ENCODE measurements at regions not wholly inside any gene's neighbourhood (a gene's known extent, or its start where the extent isn't known, plus 50 kb on each side); places are given as distances from the start of the nearest gene placed in this dataset.

DNA sequence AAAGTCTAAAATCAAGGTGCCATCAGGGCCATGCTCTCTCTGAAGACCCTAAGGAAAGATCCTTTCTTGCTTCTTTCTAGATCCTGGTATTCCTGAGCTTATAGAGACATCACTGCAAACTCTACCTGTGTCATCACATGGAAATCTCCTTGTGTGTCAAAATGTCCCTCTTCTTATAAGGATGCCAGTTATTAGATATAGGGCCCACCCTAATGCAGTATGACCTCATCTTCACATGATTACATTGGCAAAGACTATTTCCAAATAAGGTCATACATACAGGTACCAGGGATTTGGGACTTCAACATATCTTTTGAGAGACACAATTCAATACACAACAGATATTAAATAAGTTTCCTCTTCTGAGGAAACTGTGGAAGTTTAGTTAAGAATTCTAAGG, 123.9 kb downstream of the UNC5CL start:
- no peak for DNase-seq (ENCODE audit: extremely low read depth in 1 of 11, low read depth in 9 of 11, low spot score in 4 of 11)

DNA sequence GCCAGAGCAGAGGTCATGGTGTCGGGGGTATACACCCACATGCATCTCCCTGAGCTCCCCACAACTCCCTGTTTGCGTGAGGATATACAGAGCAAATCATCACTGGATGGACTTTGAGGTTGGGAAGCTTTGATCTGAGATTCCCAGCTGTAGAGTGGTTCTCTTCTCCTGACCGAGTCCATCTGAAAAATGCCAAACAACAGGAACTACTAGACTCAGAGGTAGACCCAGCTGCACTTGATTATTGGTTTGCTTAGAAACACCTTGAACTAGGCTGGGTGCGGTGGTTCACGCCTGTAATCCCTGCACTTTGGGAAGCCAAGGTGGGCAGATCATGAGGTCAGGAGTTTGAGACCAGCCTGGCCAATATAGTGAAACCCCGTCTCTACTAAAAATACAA, 125.0 kb downstream of the UNC5CL start:
- no peak for DNase-seq (ENCODE audit: extremely low read depth in 1 of 11, low read depth in 9 of 11, low spot score in 4 of 11)

DNA sequence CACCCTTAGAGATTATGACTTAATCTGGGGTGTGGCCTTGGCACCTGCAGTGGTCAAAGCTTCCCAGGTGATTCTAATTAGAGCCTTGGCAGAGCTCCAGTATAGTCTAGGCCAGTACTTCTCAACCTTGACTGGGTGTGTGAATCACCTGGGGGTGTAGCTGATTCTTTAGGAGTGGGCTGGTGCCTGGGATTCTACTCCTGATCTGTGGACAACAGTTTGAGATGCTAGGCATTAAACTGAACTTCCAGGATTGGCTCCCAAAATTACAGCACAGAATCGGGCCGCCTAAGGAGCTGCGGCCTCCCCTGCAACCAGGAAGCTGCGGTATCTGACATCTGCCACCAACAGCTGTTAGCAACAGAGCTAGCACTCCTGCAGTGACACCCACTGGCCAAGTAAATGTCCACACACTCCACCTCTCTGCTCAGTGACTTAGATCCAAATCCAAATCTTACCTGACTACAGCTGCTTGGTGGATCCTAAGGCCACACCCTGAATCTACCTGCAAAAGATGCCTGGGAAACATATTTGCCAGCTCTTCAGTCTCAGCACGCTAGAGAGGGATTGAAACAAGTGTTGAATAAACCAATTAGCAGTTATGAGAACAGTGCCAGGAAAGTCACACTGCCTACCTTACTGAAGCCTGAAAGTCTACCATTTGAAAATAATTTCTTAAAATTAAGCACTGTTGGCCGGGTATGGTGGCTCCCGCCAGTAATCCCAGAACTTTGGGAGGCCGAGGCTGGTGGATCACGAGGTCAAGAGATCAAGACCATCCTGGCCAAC, 126.7 kb downstream of the UNC5CL start:
- peak in 7 of 11 donors; percentile 36 to 57 (median 44) for DNase-seq (ENCODE audit: extremely low read depth in 1 of 11, low read depth in 9 of 11, low spot score in 4 of 11)

DNA sequence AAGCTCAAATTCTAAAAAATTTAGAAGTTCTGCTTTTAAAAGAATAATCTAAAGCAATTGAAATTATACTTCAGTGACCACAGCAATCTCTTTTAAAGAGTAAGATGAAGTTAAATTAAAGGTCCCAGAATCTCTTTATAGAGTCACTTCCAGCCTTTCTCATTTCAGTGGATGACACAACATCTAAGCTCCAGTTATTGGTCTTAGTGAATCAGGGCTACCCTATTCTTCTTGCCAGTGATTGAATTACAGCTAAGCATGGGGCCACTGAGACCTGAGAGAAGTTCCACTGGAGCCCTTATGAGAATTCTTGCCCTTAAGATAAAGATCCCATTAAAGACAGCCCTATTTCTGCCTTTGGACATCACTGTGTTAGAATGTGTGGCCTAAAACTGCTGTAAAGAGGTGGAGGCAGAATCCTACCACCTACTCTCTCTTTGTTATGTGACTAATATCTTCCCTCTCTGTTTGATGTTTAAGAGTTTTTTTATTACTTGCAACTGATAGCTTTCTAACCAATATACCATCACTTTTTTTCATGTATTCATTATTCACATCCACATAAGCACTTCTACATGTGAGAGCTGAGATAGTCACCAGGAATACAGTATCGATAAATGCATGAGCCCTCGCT, 128.6 kb downstream of the UNC5CL start:
- no peak for DNase-seq (ENCODE audit: extremely low read depth in 1 of 11, low read depth in 9 of 11, low spot score in 4 of 11)

DNA sequence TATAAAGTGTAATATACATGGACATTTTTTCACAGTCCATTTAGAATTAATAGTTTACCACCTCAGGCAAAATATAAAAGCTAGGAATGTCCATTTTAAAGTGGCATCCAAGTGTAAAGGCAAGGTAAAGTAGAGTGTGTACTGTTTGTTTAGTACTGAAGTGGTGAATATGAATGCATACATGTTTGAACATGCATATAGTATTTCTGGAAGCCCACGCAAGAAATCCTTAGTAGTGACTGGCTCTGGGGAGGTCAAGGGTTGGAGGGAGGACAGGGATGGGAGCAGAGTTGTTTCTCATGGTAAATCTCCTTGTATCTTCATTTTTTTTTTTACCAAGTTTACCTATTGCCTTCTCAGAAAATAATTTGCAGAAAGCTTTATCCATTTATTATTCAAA, 129.2 kb downstream of the UNC5CL start:
- no peak for DNase-seq (ENCODE audit: extremely low read depth in 1 of 11, low read depth in 9 of 11, low spot score in 4 of 11)

DNA sequence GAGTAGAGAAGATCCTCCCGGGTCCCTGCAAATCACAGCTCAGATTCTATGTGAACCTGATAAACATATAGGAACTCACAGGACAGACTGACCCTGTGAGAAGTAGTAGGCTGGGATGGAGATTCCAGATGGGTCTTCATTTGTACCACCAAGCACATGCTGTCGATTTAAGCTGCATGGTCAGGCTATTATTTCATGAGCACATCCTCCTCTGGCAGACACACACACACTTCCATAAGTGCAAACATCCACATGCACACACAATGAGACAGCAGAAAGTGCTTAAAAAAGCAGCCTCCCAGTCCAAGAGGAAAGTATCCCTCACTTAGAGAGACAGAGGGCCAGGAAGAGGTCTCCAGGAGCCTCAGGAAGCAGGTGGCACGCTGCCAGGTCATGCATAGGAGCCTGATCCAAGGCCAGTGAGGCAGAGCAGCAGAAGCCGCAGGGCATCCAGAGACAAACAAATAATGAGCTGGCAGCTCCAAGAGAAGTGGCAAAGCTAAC, 131.8 kb downstream of the UNC5CL start:
- peak in 2 of 11 donors; percentile 30 to 43 for DNase-seq (ENCODE audit: extremely low read depth in 1 of 11, low read depth in 9 of 11, low spot score in 4 of 11)

DNA sequence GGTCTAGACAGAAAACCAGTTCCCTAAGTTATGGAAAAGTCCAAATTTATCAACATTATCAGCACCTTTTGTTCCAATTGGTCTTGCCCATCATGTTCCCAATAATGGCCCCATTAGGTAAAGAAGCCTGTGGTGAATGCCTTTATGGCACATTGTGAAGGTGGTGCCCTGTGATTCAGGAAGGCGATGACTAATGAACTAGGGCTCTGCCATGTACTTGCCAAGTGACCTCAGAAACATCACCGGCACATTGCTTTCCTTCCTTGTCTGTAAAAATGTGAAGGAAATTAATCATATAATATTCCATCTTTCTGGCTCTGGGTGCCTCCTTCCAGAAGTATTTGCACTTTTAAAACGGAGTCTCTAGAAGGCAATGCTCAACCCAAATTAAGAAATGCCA, 132.3 kb downstream of the UNC5CL start:
- no peak for DNase-seq (ENCODE audit: extremely low read depth in 1 of 11, low read depth in 9 of 11, low spot score in 4 of 11)

DNA sequence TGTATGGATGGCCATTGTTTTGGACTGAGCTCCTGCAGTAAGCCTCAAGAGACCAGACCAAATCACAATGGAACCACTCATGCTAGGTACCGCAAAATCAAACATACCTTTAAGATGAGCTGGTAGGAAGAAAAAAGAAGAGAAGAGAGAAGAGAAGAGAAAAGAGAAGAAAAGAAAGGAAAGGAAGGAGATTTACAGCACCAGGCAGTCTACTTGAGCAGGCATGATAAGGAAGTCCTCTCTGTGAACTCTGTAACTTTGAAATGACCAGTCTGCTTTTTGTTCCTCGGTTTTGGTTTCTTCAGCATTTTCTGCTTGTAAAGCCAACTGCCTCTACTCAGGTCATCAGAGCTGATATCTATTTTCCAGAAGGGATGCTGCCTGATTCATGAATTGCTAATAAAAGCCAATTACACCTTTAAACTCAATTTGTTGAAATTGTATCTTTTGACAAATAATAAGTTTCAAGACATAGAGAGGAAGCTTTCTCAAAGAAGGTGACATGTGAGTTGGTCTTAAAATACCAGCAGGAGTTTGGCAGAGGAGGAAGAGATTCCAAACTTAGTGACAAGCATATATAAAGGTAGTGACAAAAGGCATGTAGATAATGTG, 134.3 kb downstream of the UNC5CL start:
- no peak for DNase-seq (ENCODE audit: extremely low read depth in 1 of 11, low read depth in 9 of 11, low spot score in 4 of 11)

DNA sequence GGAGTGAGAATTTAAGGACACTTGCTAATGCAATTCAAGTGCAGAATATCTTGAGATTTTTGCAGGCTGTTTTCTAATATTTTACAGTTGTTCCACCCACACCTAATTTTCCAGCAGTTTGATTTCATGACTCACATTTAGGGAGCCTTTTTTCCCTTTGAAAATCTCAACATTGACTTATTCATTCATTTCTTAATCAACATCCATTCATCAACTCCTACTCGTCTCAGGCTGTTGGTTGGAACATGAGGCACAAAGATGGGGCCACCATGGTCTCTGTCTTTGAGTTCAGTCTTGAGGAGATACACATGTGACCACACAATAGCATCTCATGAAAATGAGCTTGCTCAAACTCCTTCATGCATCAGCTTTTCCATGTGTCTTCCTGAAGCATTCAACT, 135.6 kb downstream of the UNC5CL start:
- DNase-seq (ENCODE audit: extremely low read depth in 1 of 11, low read depth in 9 of 11, low spot score in 4 of 11): no peak

DNA sequence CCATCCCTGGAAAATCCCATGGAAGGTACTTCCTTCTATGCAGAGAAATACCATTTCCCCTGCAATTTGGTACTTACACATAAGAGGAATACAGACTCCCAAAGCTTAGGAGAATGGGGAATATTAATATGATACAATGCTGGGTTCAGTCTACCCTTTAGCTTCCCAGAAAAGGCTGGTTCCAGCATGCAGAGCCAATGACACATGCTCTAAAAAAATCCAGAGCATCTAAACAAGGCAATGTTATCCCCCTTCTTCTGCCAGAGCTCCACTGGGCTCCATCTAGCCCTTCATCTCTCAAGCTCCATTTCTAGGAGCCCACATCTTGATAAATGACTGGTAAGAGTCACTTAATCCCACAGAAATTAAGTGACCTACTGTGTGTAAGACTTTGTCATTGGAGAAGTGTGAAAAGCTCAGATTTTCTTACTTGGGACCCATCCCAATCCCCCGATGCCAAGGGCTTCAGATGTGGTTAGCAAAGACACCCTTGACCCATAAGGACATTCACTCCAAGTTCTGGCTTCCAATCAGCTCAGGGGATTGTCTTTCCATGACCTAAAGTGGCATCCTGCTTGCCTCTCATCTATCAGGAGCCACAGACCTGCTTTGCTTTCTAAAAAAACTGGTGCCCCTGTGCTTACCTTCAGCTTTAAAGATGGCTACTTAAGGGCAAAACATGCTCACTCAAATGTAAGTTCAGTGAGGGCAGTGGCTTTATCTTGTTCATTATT, 137.5 kb downstream of the UNC5CL start:
- DNase-seq (ENCODE audit: extremely low read depth in 1 of 11, low read depth in 9 of 11, low spot score in 4 of 11): no peak

DNA sequence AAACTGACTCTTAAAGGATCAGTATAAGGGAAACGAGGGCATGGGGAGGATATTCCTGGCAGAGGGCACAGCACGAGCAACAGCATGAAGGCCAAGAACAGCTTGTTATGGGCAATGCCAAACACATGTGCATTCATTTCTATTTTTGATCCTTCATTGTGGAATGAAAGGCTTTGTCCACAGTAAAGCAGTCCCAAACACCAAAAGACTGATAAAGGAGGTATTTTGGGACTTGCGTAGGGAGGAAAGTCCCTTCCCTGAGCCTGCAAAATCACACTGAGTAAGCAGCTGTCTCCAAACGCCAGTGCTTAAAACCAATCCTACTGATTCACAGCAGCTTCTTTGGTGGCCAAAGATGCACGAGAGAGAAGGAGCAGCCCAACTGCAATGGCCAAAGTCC, 138.2 kb downstream of the UNC5CL start:
- no peak for DNase-seq (ENCODE audit: extremely low read depth in 1 of 11, low read depth in 9 of 11, low spot score in 4 of 11)

DNA sequence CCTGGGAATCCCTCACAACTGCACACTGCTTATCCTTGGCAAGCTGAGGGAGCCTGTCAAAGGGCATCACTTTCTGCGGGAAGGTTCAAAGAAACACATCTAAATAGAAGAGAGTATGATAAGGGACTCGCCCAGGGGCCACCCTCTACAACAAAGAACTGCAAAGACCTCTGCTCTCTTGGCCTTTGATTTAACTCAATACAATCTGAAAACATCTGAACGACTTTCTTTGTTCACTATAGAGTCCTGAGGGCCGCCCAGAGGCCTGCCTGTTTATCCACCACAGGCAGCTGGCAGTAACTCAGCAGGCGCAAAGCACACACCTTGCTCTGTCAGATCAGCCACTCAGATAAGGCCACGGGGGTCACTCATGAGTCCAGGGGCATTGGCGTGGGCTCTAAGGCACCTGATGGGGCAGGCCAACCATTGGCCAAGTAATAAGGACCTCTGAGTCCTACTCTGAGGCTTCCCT, 139.3 kb downstream of the UNC5CL start:
- DNase-seq (ENCODE audit: extremely low read depth in 1 of 11, low read depth in 9 of 11, low spot score in 4 of 11): no peak

DNA sequence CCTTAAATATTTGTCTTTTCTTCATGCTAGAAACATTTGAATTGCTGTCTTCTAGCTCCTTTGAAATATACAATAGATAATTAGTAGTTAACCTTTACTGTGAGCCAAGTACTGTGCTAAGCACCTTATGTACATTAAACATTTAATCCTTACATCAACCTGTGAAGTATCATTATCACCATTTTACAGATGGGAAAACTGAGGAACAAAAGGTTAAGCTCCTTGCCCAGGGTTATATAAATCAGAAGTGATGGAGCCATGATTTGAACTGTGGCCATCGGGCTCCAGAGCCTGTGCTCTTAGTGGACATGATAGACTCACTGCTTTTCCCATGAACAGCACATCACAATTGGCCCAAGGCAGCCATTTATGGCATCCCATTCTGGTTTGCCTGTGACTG, 140.9 kb downstream of the UNC5CL start:
- DNase-seq (ENCODE audit: extremely low read depth in 1 of 11, low read depth in 9 of 11, low spot score in 4 of 11): no peak

DNA sequence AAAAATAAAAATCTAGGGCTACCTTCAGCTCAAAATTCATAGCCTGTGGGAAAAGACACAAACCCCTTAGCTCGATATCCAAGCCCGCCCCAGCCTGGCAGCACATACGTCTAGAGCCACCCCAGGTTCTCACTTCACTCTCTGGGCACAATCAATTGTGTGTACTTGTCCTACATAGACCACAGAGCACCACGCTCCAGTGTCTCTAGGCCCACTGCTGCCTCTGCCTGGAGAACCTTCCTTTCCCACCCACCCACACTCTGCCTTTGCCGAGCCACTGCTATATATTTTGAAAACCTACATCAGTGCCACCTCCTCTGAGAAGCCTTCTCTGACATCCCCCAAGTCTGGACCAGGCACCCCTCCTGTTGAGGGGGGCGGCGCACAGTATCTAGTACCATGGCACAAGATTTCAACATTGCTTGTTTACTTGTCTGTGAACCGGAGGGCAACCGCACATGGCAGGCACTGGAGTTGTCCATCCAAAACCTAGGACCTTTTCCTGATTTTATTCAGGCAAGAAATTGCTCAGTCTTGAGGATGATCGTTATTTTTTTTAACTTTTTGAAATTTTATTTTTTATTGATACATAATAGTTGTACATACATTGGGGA, 141.5 kb downstream of the UNC5CL start:
- no peak for DNase-seq (ENCODE audit: extremely low read depth in 1 of 11, low read depth in 9 of 11, low spot score in 4 of 11)

DNA sequence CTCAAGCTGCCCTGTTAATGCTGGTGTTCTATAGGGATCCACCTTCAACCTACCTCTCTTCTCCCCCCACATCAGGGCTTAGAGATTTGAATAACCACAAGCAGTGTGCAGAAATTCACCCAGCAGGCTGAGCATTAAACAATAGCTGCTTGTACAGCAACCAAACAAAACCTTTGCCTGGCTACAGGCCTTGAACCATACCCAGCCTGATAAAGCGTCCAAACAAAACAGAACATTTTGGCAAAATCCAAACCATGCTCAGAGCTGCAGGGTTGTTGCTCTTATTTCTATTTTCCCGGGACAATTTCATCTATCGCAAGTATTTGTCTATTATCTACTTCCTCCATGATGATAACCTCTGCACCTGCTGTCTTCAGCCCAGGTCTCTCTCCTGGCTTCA, 142.3 kb downstream of the UNC5CL start:
- DNase-seq (ENCODE audit: extremely low read depth in 1 of 11, low read depth in 9 of 11, low spot score in 4 of 11): no peak

DNA sequence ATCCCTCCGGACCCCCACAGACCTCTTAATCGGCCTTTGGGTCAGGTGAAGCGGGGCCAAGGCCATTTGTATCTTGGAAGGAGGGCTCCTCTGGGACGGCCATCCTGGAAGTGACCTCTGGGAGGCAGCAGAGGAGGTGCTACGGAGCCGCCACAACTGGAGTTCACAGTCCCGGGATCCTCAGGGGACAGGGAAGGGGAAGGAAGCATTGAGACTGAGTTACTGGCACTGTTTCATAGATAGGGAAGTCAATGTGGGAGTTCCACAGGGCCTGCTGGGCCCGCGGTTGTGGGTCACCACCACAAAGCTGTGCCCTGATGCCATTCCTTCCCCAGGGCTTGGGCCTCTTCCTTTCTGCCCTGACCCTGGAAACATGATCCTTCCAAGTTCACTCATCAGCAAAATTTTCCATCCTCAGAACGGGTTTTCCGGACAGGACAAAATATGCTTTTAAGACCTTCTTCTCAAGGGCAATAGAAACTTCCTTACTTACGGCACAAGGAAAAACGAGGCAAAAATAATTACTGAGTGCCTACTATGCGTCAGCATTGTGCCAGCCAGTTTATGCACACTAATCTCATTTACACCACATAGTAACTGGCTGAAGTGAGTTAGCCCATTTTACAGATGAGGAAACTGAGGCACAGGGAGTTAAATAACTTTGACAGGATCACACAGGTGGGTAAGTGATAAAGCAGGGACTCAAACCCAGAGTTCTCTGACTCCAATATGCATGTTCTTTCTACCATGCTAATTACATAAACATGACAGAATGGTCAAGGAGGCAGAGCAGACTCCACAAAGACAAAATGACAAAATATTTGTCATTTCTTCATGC, 143.8 kb downstream of the UNC5CL start:
- peak in 4 of 11 donors; percentile 22 to 49 (median 44) for DNase-seq (ENCODE audit: extremely low read depth in 1 of 11, low read depth in 9 of 11, low spot score in 4 of 11)

DNA sequence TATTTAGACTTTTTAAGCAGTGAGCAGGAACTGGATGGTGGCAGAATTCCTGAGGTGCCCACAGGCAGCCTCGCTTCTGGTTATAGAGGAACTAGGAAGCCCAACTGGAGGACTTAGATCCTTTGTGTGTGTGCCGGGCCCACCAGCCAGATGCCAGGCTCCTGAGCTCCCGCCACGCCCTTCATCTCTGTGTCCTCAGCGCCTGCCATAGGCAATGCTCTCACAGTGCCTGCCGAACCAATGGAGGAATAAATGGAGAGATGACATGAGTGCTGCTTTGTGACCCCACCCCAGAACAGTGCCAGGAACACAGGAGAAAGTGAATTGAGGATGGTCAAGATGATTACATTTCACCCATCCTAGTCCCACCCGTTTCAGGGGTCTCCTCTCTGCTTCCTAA, 146.0 kb downstream of the UNC5CL start:
- DNase-seq (ENCODE audit: extremely low read depth in 1 of 11, low read depth in 9 of 11, low spot score in 4 of 11): no peak

DNA sequence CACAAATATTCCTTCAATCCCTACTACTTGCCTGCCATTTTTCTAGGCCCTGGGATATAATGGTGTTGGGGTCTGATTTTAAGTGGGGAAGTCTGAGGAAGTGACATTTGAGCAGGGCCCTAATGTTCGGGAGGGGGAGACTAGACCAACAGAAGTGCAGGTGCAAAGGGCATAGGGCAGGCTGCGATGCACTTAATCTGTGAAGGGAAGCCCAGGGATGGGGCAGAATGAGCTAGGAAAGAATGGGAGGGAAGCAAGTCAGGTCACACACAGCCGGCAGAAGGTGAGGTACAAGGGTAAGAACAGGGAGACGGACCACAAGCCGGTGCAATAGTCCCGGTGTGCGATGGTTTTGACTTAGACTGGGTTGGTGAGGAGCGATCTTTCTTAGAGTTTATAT, 146.8 kb downstream of the UNC5CL start:
- no peak for DNase-seq (ENCODE audit: extremely low read depth in 1 of 11, low read depth in 9 of 11, low spot score in 4 of 11)
